ENCODE measurements at regions not wholly inside any gene's neighbourhood (a gene's known extent, or its start where the extent isn't known, plus 50 kb on each side); places are given as distances from the start of the nearest gene placed in this dataset.
"Not testable (repeated sequence)": the region's sequence is repeated elsewhere in the genome, so short reads cannot be mapped to it uniquely, and the experiment has no call there.

DNA sequence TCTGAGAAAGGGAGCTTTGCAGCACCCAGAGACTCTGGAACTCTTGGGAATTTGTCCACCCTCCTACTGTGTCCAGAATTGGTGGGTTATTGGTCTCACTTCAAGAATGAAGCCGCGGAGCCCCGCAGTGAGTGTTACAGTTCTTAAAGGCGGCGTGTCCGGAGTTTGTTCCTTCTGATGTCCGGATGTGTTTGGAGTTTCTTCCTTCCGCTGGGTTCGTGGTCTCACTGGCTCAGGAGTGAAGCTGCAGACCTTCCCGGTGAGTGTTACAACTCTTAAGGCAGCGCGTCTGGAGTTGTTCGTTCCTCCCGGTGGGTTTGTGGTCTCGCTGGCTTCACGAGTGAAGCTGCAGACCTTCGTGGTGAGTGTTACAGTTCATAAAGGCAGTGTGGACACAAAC, 824.7 kb downstream of the LRRTM4 start:
- FAIRE-seq = not testable (repeated sequence)

DNA sequence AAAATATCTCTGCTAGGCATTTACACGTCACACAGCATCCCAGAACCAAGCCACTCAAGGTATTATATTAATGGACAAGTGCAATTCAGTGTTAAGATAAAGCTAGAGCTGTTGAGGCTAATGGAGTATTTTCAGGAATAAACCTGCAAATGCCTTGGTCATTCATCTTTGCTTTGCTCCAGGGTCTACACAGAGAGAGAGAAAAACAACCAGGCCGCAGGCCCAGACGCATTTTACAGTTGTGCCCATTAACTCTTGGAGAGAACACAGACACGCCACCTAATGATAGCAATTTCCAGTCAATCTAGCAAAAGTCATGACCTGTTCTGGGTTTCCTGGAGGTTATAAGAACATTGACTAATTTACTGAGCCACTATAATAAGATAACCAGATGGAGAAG, 829.3 kb downstream of the LRRTM4 start:
- FAIRE-seq = no peak

DNA sequence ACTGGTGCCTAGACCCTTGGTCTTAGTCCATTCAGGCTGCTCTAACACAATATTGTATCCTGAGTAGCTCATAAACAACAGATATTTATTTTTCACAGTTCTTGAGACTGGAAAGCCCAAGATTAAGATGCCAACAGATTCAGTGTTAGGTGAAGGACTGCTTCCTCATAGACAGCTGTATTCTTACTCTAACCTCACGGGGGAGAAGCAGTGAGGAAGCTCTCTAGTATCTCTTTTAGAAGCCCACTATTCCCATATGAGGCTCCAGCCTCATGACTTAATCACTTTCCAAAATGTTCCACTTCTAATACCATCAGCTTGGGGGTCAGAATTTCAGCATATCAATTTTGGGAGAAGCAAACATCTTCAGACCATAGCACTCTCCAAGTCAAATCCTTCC, 833.4 kb downstream of the LRRTM4 start:
- no peak for FAIRE-seq

DNA sequence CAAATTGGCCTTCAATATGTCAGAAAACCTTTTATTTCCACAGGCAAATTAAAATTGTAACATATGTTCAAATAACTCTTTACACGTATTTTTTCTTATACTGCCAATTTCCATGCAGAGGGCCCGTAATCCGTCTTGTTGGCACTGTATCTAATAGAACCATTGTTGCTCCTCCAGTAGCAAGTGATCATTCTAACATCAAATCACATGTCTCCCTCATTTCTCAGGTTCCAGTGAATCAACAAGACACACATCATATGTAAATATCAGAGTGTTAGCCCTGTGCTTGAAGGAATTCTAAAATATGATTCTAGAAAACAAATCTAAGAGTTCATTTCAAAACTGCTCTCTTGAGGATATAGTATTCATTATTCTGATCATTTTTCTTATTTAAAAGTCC, 834.3 kb downstream of the LRRTM4 start:
- FAIRE-seq = no peak

GRCh38 chr2:76684756-76685155, 837.4 kb downstream of the LRRTM4 start:
- no peak for FAIRE-seq

DNA sequence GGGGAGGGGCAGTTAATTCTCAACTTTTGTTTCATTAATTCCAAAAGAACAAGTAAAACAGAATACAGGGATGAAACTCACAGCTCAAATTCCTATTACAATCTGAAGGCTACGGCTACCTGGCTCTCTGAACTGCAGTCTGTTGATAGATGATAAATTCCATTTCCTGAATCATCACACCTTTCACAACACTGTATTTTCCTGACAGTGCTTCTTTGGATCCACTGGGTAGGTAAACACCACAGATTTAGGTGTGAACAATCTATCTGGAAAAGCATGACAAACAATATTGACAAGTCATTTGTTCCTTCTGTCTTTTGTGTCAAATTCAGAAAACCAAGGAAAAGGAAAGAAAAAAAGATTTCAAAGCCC, 843.2 kb downstream of the LRRTM4 start:
- no peak for FAIRE-seq

- FAIRE-seq = no peak
Measured at GRCh38 chr2:76678383-76679024, 843.7 kb downstream of the LRRTM4 start.

- no peak for FAIRE-seq
Measured at GRCh38 chr2:76675212-76675611, 847.0 kb downstream of the LRRTM4 start.

DNA sequence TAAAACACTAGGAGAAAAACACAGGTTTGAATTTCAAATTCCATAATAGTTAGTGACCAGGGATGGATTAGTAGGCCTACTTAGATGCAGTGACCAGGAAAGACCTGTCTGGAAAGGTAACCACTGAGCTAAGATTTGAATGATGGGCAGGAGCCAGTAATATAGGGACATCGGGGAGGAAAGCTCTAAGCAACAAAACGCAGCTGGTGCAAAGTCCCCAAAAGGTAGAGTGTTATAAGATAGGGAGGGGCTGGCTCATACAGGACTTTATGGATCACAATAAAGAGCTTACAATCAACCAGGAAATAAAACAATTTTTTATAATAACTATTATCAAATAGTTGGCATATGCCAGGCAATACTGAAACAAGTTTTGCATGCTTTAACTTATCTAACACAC, 849.4 kb downstream of the LRRTM4 start:
- no peak for FAIRE-seq

DNA sequence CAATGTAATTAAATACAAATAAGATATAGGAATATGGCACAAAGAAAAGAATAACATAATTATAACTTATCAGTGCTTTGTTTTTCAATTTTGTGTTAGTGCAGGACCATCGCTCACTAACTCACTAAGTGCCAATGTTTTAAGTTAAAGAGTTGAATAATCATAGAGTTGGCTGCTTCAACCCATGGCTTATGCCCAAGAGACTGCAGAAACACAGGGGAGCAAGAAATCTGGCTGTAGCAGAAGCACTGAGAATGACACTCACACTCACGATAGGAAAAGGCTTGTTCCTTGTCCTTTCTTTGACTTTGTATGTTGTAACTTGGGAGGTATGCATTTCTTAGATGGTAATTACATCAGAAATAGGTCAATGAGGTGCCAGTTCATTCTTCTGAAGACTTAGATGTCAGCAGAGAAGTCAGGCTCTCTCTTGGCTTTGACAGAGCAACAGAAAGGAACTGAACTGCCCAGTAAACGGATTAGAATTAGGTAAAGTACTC, 852.2 kb downstream of the LRRTM4 start:
- FAIRE-seq = no peak

- FAIRE-seq = no peak
Measured at GRCh38 chr2:76668279-76668678, 853.9 kb downstream of the LRRTM4 start.

DNA sequence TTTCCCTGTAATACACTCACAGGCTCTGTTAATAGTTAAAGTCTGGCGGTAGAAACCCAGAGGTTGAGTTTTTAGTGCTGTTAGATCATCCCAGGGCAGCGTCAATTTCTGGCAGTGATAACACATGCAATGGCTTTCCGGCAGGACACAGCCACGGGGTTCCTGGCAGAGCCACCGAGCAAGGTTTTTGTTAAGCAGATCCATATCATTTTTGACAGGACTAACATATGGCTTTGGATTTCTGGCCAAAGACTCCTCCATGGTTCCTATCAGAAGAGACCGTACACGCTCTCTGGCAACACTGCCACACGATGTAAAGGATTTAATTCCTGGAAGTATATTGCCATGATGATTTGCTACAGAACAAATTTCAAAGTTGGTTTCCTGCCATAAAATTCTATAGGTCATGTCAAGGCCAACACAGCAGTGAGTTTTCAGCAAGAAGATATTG, 854.3 kb downstream of the LRRTM4 start:
- no peak for FAIRE-seq

GRCh38 chr2:76642129-76642528, 880.0 kb downstream of the LRRTM4 start:
- no peak for FAIRE-seq

- FAIRE-seq = no peak
Measured at GRCh38 chr2:76641506-76641905, 880.7 kb downstream of the LRRTM4 start.

DNA sequence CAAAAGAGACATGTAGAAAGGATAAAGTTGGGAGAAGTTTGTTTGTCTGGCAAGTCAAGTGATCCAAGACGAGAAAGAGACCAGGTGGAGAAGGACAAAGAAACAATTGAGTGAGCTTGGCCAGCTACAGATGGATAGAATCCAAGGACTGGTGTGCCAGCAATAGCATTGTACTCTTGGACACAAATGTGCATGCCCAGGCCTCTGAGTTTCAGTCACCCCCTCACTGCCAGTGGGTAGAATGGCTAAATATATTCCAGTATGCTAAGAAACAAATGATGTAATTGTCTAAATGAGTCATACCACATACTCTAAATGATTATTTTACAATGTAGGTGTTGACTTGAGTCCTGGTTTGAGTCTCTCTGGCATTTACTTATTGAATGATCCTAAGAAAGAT, 881.3 kb downstream of the LRRTM4 start:
- no peak for FAIRE-seq

DNA sequence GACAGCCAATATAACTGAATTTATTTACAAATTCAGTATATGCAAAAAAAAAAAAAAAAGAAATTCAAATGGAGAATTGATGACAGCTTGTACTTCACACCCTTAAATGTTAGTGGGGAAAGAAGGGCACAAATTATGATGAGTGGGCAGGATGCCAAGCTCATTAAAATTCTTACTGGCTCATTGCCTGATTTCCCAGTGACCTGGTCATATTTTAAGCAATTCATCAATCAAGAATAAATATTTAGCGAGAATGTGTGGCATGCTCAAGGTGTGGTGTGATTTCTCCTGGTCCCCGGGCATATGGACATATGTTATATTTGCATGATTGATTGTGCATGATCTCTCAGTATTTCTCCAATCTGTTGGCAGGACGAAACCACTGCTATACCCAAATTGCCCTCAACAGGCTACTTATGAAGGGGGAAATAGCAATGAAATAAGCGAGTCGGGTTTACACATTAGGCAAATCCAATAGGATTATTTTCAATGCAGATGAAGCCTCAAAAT, 883.0 kb downstream of the LRRTM4 start:
- FAIRE-seq = no peak

DNA sequence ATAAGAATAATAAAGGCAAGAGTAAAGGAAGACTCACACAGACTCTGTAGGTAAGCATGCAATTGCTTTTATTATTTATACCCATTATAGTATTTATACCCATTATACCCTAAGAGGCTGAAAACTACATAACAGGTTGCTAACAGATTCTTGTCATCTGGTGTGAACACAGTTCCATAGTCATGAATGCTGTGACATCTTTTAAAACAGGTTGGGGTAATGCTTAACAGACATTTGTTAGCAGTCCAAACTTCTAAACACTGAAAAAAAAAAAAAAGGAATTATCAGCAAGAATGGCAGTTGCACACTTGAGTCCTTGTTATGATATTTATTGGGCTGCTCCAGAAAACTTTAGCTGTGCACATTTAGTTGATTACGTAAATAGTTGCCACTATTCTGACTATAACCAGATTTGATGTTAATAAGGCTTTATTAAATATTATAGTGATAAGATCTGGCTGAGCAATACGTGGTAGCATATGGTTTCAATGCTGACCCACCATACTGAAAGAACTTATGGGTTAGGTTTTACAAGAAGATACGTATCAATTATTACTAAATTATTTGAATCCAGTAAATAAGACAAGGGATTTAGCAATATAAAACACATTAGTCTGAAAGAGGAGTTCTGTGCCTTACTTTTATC, 888.8 kb downstream of the LRRTM4 start:
- FAIRE-seq = no peak

GRCh38 chr2:76625101-76625500, 897.1 kb downstream of the LRRTM4 start:
- FAIRE-seq = no peak

DNA sequence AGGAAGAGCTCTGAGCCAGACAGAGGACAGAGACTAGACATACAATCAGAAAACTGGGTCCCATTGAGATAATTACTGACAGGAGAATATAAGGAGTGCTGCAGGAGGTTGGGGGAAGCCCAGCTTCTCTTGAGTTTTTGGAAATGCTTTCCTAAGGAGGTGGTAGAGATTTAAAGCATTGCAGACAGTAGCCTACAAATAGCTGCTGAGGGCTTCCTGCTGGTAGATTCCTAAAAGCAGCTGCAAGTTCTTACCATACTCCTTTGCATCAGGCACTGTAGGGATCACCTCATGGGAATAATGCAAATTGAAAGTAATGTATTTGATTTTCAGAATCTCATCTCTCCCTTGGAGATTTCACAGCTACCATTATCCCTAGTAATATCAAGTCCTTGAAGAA, 902.6 kb upstream of the GCFC2 start:
- no peak for FAIRE-seq

- no peak for FAIRE-seq
Measured at GRCh38 chr2:76612764-76613163, 902.0 kb upstream of the GCFC2 start.

DNA sequence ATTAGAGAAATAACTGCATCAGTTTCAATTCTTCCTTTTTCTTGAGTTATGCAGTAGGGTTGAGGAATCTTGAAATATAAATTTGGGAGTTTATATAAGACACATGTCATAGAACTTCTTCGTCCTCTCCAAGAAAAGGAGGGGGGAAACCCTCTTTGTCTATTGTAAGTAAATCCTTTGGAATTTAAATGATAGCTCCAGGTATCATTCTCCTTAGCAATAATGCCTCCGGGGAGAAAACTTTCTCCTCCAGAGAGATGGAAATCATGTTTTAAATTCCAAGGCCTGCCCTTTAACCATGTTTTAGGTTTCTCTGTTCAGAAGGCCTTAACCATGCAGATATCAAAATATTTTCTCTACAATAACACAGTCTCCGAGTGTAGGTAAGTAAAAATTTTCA, 899.7 kb upstream of the GCFC2 start:
- FAIRE-seq = no peak

DNA sequence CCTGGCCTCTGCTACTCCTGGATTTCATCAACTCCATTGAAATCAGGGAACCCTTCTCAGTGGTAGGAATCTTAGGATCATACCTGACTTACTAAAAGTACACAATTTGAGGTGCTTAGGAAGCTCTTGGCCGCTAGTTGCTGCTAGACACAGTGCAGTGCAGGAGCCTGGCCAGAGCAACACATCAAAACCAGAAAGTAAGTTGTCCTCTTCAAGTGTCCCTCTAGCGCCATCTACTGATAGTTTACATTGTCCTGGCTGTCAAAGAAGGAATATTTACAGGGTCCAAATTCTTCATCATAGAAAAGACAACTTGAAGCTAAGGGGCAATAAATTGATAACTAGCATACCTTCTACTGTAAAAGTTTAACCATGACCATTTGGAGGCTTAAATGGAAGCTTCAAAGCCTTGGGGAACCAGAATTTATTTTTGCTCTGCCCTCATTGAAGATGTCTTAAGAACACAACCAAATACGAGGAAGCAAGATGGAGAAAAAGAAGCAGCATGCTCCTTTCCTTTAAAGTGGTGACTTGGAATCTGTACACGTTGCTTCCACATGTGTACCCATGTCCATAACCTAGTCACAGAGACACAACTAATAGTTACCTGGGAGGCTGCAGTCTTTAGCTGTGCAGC, 889.1 kb upstream of the GCFC2 start:
- peak; percentile 91 for FAIRE-seq

DNA sequence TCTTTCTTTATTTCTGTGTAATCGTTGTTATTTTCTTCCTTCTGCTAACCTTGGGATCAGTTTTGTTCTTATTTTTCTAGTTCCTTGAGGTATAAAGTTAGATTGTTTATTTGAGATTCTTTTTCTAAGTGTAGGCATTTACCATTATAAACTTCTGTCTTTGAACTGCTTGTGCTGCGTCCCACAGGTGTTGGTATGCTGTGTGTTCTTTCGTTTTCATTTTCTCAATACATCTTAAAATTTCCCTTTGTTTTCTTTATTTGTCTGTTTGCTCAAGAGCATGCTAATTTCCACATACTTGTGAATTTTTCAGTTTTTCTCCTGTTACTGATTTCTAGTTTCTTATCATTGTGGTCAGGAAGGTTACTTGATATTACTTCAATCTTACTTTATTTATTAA, 873.8 kb upstream of the GCFC2 start:
- FAIRE-seq = no peak

DNA sequence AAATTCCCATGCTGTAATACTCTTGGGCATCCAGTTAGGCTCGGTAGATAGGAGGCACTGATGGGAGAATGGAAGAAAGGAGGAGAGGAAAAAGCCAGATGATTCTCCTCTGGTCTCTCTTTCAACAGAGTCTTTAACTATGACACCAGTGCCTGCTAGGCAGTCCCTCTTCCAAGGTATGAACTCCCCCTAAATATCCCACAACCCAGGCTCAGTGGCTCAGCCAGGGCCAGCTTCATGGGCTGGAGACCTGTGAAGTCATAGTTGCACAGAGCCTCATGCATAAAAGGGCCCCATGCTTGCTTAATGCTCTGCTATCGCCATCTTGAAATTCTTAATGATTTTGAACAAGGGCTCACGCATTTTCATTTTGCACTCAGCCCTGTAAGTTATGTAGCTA, 869.2 kb upstream of the GCFC2 start:
- no peak for FAIRE-seq

Measured in G401.6 (cell line).